DND-41 (cell line): ENCODE measurements at regions not wholly inside any gene's neighbourhood (a gene's known extent, or its start where the extent isn't known, plus 50 kb on each side); places are given as distances from the start of the nearest gene placed in this dataset.

ENCODE experiments used
- ATAC-seq: fragments of 200-7000 bp; cut with Tn5 transposase; 3 replicates; pipeline ENCODE4 v1.9.1; 2021; ENCODE audit warnings: low read depth; ENCODE audit not compliant: insufficient read depth
- DNase-seq: peaks from one replicate; pipeline ENCODE4 v3.0.0-alpha.2; 2020
- H2AFZ ChIP-seq: 2 replicates; pipeline ENCODE4 v1.6.0; 2012; ENCODE audit warnings: low read depth, low read length
- H3K27ac ChIP-seq: 2 replicates; pipeline ENCODE4 v1.5.1; 2012; ENCODE audit warnings: low read length, inconsistent platforms
- H3K27me3 ChIP-seq: fragments of 200-600 bp; sonication (generic); 2 replicates; pipeline ENCODE4 v1.6.0; 2012; ENCODE audit warnings: low read length, mild to moderate bottlenecking, inconsistent platforms; ENCODE audit not compliant: insufficient read depth, poor library complexity
- H3K36me3 ChIP-seq: 2 replicates; pipeline ENCODE4 v1.5.1; 2012; ENCODE audit warnings: low read length, inconsistent platforms; ENCODE audit not compliant: insufficient read depth
- H3K4me1 ChIP-seq: 2 replicates; pipeline ENCODE4 v1.5.1; 2012; ENCODE audit warnings: mild to moderate bottlenecking, low read length; ENCODE audit not compliant: insufficient read depth
- H3K4me2 ChIP-seq: 2 replicates; pipeline ENCODE4 v1.6.0; 2012; ENCODE audit warnings: mild to moderate bottlenecking, moderate library complexity, low read length, inconsistent platforms; ENCODE audit not compliant: insufficient read depth
- H3K4me3 ChIP-seq, 2 experiments: fragments of 200-600 bp in 1 of 2; shearing (Covaris generic) in 1 of 2; 2 replicates each; pipeline ENCODE4 v1.5.1; 2012 to 2016; ENCODE audit warnings: inconsistent platforms in 2 of 2, low read length in 2 of 2, mild to moderate bottlenecking in 2 of 2, low read depth in 1 of 2, moderate library complexity in 1 of 2
- H3K79me2 ChIP-seq: 2 replicates; pipeline ENCODE4 v1.6.0; 2012; ENCODE audit warnings: low read length, inconsistent platforms; ENCODE audit not compliant: insufficient read depth
- H3K9ac ChIP-seq: 2 replicates; pipeline ENCODE4 v1.6.0; 2012; ENCODE audit warnings: low read depth, mild to moderate bottlenecking, inconsistent platforms, low read length, moderate library complexity
- H3K9me3 ChIP-seq: 2 replicates; pipeline ENCODE4 v1.5.1; 2012; ENCODE audit warnings: low read length, moderate library complexity, mild to moderate bottlenecking, inconsistent platforms; ENCODE audit not compliant: insufficient read depth, severe bottlenecking
- H4K20me1 ChIP-seq: 2 replicates; pipeline ENCODE4 v1.6.0; 2012; ENCODE audit warnings: low read length; ENCODE audit not compliant: insufficient read depth
- CTCF ChIP-seq: IDR thresholded peaks from 2 replicates; pipeline ENCODE4 v1.5.1; 2012; ENCODE audit warnings: borderline replicate concordance, low read length, moderate library complexity, mild to moderate bottlenecking; ENCODE audit not compliant: poor library complexity, severe bottlenecking; ENCODE audit errors: extremely low read depth
- EZH2 ChIP-seq: IDR thresholded peaks from 3 replicates; pipeline ENCODE4 v1.6.1; 2012; ENCODE audit warnings: borderline replicate concordance, low read depth, mild to moderate bottlenecking, moderate library complexity, low read length, inconsistent platforms; ENCODE audit not compliant: severe bottlenecking

DNA sequence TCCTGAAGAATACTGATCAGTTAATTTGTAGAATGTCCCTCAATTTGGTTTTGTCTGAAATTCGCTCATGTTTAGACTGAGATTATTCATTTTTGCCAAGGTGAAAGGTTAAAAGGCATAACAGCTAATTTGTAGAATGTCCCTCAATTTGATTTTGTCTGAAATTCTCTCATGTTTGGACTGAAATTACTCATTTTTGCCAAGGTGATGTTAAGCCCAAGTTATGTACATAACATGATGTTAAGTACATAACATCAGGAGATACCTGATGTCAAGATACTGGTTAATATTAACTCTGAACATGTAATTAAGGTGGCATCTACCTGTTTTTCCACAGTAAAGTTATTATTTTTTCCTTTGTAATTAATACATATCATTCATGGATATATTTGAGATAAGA, 243.4 kb upstream of the PMFBP1 start:
- Histone ChIP-seq H3K9ac (no peak overlapping the region), H3K4me2 (no peak overlapping the region), H2AFZ (no peak overlapping the region), H3K27ac (no peak overlapping the region), H3K9me3 (peaks cover 3% of the 10 kb centered on the region), H3K27me3 (no peaks in the 10 kb centered on the region), H3K4me1 (no peaks in the 10 kb centered on the region), H3K36me3 (no peaks in the 10 kb centered on the region; the same call in 1 of the 2 replicates), H3K4me3 (no peak overlapping the region), H3K79me2 (no peaks in the 10 kb centered on the region), H4K20me1 (no peaks in the 10 kb centered on the region)
- DNase-seq (no peak), ATAC-seq (no peak)
- TF ChIP-seq EZH2 (no peak), CTCF (no peak)

DNA sequence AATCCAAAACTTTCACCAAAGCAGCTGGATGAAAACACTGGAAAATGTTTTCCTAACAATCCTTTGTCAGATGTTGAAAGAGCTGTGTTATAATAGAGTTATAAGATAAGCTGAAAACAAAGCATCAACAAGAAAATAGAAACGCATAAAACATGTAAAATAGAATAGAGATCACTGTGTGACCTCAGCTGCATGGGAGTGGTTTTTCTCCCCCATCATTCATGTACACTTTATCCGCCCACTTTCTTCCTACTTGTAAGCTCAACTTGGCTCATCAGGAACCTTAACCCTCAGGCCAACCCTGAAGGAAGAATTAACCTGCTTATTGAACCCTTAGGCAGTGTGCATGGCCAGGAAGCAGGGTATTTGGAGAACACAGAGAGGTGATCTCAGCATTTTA, 238.5 kb upstream of the PMFBP1 start:
- Histone ChIP-seq H3K9me3 (no peaks in the 10 kb centered on the region), H4K20me1 (no peaks in the 10 kb centered on the region), H3K4me2 (no peak overlapping the region), H3K79me2 (no peaks in the 10 kb centered on the region), H2AFZ (no peak overlapping the region), H3K36me3 (no peaks in the 10 kb centered on the region), H3K4me3 (no peak overlapping the region), H3K4me1 (no peaks in the 10 kb centered on the region), H3K27me3 (no peaks in the 10 kb centered on the region), H3K27ac (no peak overlapping the region), H3K9ac (no peak overlapping the region)
- no peak for TF ChIP-seq CTCF
- no peak for TF ChIP-seq EZH2
- no peak for DNase-seq
- no peak for ATAC-seq

- DNase-seq (no peak), ATAC-seq (no peak)
- Histone ChIP-seq H3K4me3 (no peak overlapping the region), H3K4me1 (no peaks in the 10 kb centered on the region), H2AFZ (no peak overlapping the region), H3K27me3 (no peaks in the 10 kb centered on the region), H4K20me1 (no peaks in the 10 kb centered on the region), H3K9ac (no peak overlapping the region), H3K27ac (no peak overlapping the region), H3K79me2 (no peaks in the 10 kb centered on the region), H3K36me3 (no peaks in the 10 kb centered on the region), H3K9me3 (no peaks in the 10 kb centered on the region), H3K4me2 (no peak overlapping the region)
- TF ChIP-seq CTCF (no peak), EZH2 (no peak)
Measured at GRCh38 chr16:72409423-72409822, 237.5 kb upstream of the PMFBP1 start.

- Histone ChIP-seq H2AFZ (no peak overlapping the region), H3K36me3 (no peaks in the 10 kb centered on the region), H3K27ac (no peak overlapping the region), H3K4me3 (no peak overlapping the region), H4K20me1 (no peaks in the 10 kb centered on the region), H3K4me1 (no peaks in the 10 kb centered on the region), H3K79me2 (no peaks in the 10 kb centered on the region), H3K4me2 (no peak overlapping the region), H3K27me3 (no peaks in the 10 kb centered on the region), H3K9me3 (no peaks in the 10 kb centered on the region), H3K9ac (no peak overlapping the region)
- ATAC-seq (no peak), DNase-seq (no peak)
- no peak for TF ChIP-seq EZH2
- no peak for TF ChIP-seq CTCF
Measured at GRCh38 chr16:72406390-72406789, 234.4 kb upstream of the PMFBP1 start.
